HG02588 (cell line): ENCODE measurements at regions not wholly inside any gene's neighbourhood (a gene's known extent, or its start where the extent isn't known, plus 50 kb on each side); places are given as distances from the start of the nearest gene placed in this dataset.
"Not testable (repeated sequence)": the region's sequence is repeated elsewhere in the genome, so short reads cannot be mapped to it uniquely, and the experiment has no call there.

Source experiments
- ATAC-seq: cut with Tn5 transposase; IDR thresholded peaks from one replicate; pipeline ENCODE4 v1.9.1; 2021; ENCODE audit warnings: mild to moderate bottlenecking, moderate library complexity; ENCODE audit not compliant: unreplicated experiment

- no peak for ATAC-seq
These were observed 589.0 kb downstream of the C12orf50 start for GRCh38 chr12:87439990-87440827.

- ATAC-seq, result no peak
These were observed 598.8 kb downstream of the C12orf50 start for GRCh38 chr12:87430444-87430843.

GRCh38 chr12:87428701-87429277, 600.4 kb downstream of the C12orf50 start:
- no peak for ATAC-seq

GRCh38 chr12:87427770-87428169, 601.4 kb downstream of the C12orf50 start:
- ATAC-seq, result no peak

DNA sequence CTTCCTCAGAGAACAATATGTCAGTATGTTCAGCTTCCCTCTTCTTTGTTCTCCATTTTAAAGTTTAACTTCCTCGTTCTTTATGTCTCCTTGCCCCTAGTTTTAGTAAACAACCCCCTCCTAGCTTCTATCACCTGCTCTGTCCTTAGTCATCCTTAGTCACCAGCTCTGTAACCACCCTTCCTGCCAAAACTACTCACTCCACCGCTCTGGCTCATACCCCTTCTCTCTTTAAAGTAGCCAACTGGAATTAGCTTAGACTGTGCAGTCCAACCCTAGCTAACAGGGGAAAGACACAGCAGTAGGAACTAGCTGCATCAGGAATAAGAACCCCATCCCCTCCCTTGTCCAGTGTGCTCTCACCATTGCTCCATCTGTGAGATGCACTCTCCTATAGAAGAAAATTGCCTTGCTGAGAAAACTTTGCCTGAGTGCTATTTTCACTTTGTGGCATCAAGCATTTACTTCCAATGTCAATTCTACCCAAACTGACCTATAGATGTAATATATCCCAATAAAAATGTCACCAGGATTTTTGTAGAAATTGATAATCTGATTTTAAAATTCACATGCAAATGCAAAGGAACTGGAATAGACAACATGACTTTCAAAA, 603.2 kb downstream of the C12orf50 start:
- no peak for ATAC-seq

- not testable (repeated sequence) for ATAC-seq
These were observed 608.0 kb downstream of the C12orf50 start for GRCh38 chr12:87421233-87421632.

- ATAC-seq, result no peak
These were observed 615.4 kb downstream of the C12orf50 start for GRCh38 chr12:87413784-87414183.

DNA sequence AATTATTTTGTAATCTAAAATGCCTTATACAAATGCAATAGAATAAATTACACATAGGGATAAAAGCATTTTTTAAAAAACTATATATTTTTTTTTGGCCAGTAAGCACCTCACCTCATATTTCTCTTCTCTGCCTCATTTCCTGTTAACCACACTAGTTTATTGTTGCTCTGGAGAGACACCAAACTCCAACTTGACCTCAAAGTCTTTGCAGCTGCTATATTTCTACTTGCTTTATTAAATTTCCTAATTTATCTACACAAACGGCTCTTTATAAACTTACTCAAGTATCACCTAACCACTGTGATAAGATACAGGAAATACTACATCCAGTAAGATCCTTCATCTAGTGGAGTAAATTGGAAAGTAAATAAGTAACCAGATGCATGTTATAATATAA, 622.3 kb downstream of the C12orf50 start:
- no peak for ATAC-seq

DNA sequence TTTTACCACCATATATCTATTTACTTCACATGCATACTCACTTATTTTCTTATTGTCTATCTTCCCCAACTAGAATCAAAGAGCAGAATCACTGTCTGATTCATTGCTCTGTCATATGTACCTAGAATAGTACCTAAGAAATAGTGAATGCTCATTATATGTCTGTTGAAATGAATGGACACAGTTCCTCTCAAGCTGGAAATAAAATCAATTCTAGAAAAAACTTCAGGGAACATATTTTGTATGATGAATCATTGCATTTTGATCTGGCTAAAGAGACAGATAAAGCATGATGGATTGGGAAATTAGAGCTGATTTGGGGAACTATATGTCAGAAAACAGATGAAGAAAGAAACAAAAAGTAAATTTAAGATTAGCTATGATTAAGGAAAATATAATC, 623.3 kb downstream of the C12orf50 start:
- no peak for ATAC-seq

DNA sequence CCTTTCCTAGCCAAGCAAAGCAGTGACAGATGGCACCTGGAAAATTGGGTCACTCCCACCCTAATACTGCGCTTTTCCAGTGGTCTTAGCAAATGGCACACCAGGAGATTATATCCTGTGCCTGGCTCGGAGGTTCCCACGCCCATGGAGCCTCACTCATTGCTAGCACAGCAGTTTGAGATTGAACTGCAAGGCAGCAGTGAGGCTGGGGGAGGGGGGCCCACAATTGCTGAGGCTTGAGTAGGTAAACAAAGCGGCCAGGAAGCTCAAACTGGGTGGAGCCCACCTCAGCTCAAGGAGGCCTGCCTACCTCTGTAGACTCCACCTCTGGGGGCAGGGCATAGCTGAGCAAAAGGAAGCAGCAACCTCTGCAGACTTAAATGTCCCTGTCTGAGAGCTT, 635.0 kb downstream of the C12orf50 start:
- ATAC-seq, result not testable (repeated sequence)

DNA sequence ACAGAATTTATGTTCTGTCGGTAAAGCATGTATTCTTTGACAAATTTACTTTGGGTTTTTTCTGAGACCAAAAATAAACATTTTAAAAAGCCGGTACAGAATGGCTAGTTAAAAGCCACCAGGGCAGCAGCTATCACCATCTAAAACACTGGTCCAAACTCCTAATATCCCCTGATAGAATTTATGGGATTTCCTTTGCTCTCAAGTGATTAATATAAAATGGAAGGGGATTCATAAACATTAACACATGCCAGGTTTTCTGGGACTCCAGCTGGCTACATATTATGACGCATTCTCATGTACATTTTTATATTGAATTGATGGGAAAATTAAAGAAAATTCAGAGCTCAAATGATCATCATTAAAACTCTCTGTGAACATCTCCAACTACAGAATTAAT, 640.8 kb downstream of the C12orf50 start:
- no peak for ATAC-seq

GRCh38 chr12:87385322-87385721, 643.9 kb downstream of the C12orf50 start:
- ATAC-seq, result no peak

GRCh38 chr12:87384226-87384625, 645.0 kb downstream of the C12orf50 start:
- no peak for ATAC-seq

DNA sequence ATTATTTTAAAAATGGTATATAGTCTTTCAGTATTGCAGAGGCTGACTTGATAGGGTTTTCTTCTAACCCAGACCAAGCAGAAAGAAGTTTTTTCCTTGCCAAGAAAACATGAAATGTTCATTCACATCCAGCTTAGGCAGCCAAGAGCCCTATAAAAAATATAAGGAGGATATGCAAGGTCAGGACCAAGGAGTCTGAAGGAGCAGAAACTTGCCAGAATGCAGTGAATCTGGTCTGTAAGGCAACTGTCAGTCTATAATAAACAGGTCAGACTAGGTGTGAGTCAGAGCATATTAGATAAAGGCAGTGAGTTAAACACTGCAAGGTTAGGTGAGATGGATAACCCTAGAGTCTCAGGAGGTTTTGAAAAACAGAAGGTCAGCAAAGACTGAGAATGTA, 645.5 kb downstream of the C12orf50 start:
- no peak for ATAC-seq

DNA sequence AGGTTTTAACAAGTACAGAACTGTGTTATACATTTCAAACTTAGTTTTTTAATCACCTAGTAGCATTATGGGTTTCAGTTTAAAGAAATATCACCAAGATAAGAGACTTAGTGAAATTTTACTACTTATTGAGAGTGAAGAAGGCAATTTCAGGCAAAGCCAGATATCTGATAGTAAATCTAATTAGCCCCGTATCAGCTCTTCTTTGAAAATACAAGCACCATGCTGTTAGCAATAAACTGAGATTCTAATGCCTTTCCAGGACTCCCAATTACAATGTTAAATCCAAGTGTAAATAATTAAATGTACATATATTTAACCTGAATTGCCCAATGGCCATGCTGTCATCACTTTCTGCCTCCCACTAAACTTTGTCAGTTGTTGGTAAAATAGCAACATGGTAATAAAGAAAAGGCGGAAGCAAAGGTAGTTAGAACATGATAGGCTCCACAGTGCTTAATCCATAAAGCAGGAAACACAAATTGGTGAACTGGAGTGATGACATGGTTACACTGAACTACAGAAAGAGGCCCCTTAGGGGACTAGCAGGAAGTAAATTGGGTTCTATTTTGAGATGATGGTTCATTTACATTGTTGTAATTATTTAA, 646.1 kb downstream of the C12orf50 start:
- no peak for ATAC-seq

- no peak for ATAC-seq
These were observed 646.8 kb downstream of the C12orf50 start for GRCh38 chr12:87382436-87382835.

GRCh38 chr12:87381742-87382141, 647.5 kb downstream of the C12orf50 start:
- no peak for ATAC-seq

DNA sequence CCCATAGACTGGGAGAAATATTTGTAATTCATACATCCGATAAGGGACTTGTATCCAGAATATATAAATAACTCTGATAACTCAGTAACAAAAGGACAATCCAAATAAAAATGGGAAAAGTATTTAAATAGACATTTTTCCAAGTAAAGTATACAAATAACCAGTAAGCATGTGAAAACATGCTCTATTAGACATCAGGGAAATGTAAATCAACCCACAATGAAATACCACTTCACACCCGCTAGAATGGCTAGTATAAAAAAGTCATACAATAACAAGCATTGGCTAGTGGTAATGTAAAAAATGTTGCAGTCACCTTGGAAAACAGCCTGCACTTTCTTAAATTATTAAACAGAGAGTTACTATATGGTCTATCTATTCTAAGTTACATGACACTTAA, 650.7 kb downstream of the C12orf50 start:
- ATAC-seq, result no peak

- ATAC-seq, result no peak
These were observed 652.5 kb downstream of the C12orf50 start for GRCh38 chr12:87376722-87377121.

GRCh38 chr12:87369161-87369560, 660.0 kb downstream of the C12orf50 start:
- no peak for ATAC-seq

GRCh38 chr12:87368259-87368658, 660.9 kb downstream of the C12orf50 start:
- no peak for ATAC-seq

- no peak for ATAC-seq
These were observed 663.8 kb downstream of the C12orf50 start for GRCh38 chr12:87365423-87365822.
